ENCODE measurements at regions not wholly inside any gene's neighbourhood (a gene's known extent, or its start where the extent isn't known, plus 50 kb on each side); places are given as distances from the start of the nearest gene placed in this dataset.

GRCh38 chr1:244248426-244248825 lies 197.3 kb downstream of the ZBTB18 start:
- no peak overlapping the region for H2BK15ac ChIP-seq (ENCODE audit: low read depth, poor library complexity, severe bottlenecking)
- H2BK120ac ChIP-seq (ENCODE audit: low read depth, low read length): no peak overlapping the region
- H3K9me3 ChIP-seq (ENCODE audit: control insufficient read depth, low read length): no peaks in the 10 kb centered on the region
- no peak overlapping the region for H3K9ac ChIP-seq (ENCODE audit: low read length)
- no peak overlapping the region for H3K4me2 ChIP-seq (ENCODE audit: low read length, poor library complexity, severe bottlenecking)
- peaks cover 0 to 11% of the 10 kb centered on the region in 2 experiments for H3K27me3 ChIP-seq (ENCODE audit: control insufficient read depth in 1 of 2, insufficient read depth in 1 of 2, low read length in 2 of 2)
- no peak overlapping the region for H3K4me3 ChIP-seq (ENCODE audit: insufficient read depth in 1 of 2, low read depth in 1 of 2, low read length in 2 of 2)
- no peak overlapping the region for H2AK5ac ChIP-seq (ENCODE audit: low read length, severe bottlenecking)
- no peaks in the 10 kb centered on the region for H3K79me1 ChIP-seq (replicated peaks; ENCODE audit: low read length, poor library complexity, severe bottlenecking)
- no peak overlapping the region for H2BK12ac ChIP-seq (ENCODE audit: low read length in 2 of 2)
- no peak overlapping the region for H3K27ac ChIP-seq (ENCODE audit: low read length, poor library complexity, severe bottlenecking)
- H4K8ac ChIP-seq (ENCODE audit: low read length): no peak overlapping the region
- no peak overlapping the region for H3K23ac ChIP-seq (ENCODE audit: low read length in 2 of 2)
- H3K36me3 ChIP-seq (ENCODE audit: control insufficient read depth in 1 of 2, insufficient read depth in 2 of 2, low read depth in 1 of 2, low read length in 2 of 2): no peaks in the 10 kb centered on the region
- H3K14ac ChIP-seq (ENCODE audit: low read length in 2 of 2): no peak overlapping the region
- no peak overlapping the region for H2AFZ ChIP-seq (ENCODE audit: low read depth, low read length)
- H3K4ac ChIP-seq (ENCODE audit: low read depth in 1 of 2, low read length in 2 of 2): no peak overlapping the region
- no peak overlapping the region for H2BK5ac ChIP-seq (ENCODE audit: low read depth, low read length, poor library complexity, severe bottlenecking)
- WGBS: 97% methylated on average over 3 of the region's 3 CpGs
- peaks cover 2% of the 10 kb centered on the region for H3K4me1 ChIP-seq (ENCODE audit: control insufficient read depth, insufficient read depth, low read depth, low read length)
- H3K18ac ChIP-seq (ENCODE audit: low read depth in 1 of 2, low read length in 2 of 2): no peak overlapping the region
- H4K91ac ChIP-seq (ENCODE audit: low read length): no peak overlapping the region
- DNase-seq: no peak

- no peak overlapping the region for H2AK5ac ChIP-seq (ENCODE audit: low read length, severe bottlenecking)
- H3K23ac ChIP-seq (ENCODE audit: low read length in 2 of 2): no peak overlapping the region
- no peak overlapping the region for H4K8ac ChIP-seq (ENCODE audit: low read length)
- no peak for DNase-seq
- H3K27ac ChIP-seq (ENCODE audit: low read length, poor library complexity, severe bottlenecking): no peak overlapping the region
- H2BK120ac ChIP-seq (ENCODE audit: low read depth, low read length): no peak overlapping the region
- no peak overlapping the region for H3K14ac ChIP-seq (ENCODE audit: low read length in 2 of 2)
- no peak overlapping the region for H2BK5ac ChIP-seq (ENCODE audit: low read depth, low read length, poor library complexity, severe bottlenecking)
- H3K4me2 ChIP-seq (ENCODE audit: low read length, poor library complexity, severe bottlenecking): no peak overlapping the region
- H3K18ac ChIP-seq (ENCODE audit: low read depth in 1 of 2, low read length in 2 of 2): no peak overlapping the region
- no peak overlapping the region for H4K91ac ChIP-seq (ENCODE audit: low read length)
- peaks cover 5% of the 10 kb centered on the region for H3K9me3 ChIP-seq (ENCODE audit: control insufficient read depth, low read length)
- no peak overlapping the region for H3K4ac ChIP-seq (ENCODE audit: low read depth in 1 of 2, low read length in 2 of 2)
- H3K9ac ChIP-seq (ENCODE audit: low read length): no peak overlapping the region
- H2AFZ ChIP-seq (ENCODE audit: low read depth, low read length): no peak overlapping the region
- peaks cover 2% of the 10 kb centered on the region for H3K4me1 ChIP-seq (ENCODE audit: control insufficient read depth, insufficient read depth, low read depth, low read length)
- no peaks in the 10 kb centered on the region for H3K79me1 ChIP-seq (replicated peaks; ENCODE audit: low read length, poor library complexity, severe bottlenecking)
- H3K27me3 ChIP-seq (ENCODE audit: control insufficient read depth in 1 of 2, insufficient read depth in 1 of 2, low read length in 2 of 2): peaks cover 0 to 6% of the 10 kb centered on the region in 2 experiments
- no peak overlapping the region for H2BK12ac ChIP-seq (ENCODE audit: low read length in 2 of 2)
- no peak overlapping the region for H3K4me3 ChIP-seq (ENCODE audit: insufficient read depth in 1 of 2, low read depth in 1 of 2, low read length in 2 of 2)
- no peaks in the 10 kb centered on the region for H3K36me3 ChIP-seq (ENCODE audit: control insufficient read depth in 1 of 2, insufficient read depth in 2 of 2, low read depth in 1 of 2, low read length in 2 of 2)
- H2BK15ac ChIP-seq (ENCODE audit: low read depth, poor library complexity, severe bottlenecking): no peak overlapping the region
- 95% methylated on average over 2 of the region's 4 CpGs for WGBS
Observed at GRCh38 chr1:244252211-244252610, 199.5 kb downstream of the ADSS2 start.

DNA sequence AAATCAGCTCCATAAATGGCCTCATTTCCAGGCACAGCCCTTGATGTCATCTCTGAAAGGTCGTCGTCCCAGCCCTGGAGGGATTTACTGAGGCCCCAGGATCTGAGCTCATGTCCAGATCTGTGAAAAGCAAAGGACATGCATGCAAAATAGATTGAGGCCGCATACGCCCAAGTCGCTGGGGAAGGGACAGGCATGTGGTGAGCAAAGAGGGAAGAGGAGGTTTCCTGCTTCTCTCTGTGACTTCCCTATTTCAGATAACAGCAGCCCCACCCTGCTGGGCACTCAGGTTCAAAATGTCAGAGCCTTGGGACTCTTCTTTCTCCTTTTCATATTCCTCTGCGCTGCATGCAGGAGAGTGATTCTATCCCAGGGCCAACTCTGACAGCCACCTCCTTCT lies 197.2 kb downstream of the ADSS2 start:
- no peak overlapping the region for H3K14ac ChIP-seq (ENCODE audit: low read length in 2 of 2)
- H3K4me1 ChIP-seq (ENCODE audit: control insufficient read depth, insufficient read depth, low read depth, low read length): no peaks in the 10 kb centered on the region
- no peak overlapping the region for H3K9ac ChIP-seq (ENCODE audit: low read length)
- no peak overlapping the region for H2BK12ac ChIP-seq (ENCODE audit: low read length in 2 of 2)
- H3K23ac ChIP-seq (ENCODE audit: low read length in 2 of 2): no peak overlapping the region
- 87% methylated on average over 6 of the region's 6 CpGs for WGBS
- peaks cover 0 to 18% of the 10 kb centered on the region in 2 experiments for H3K27me3 ChIP-seq (ENCODE audit: control insufficient read depth in 1 of 2, insufficient read depth in 1 of 2, low read length in 2 of 2)
- no peak overlapping the region for H3K4me2 ChIP-seq (ENCODE audit: low read length, poor library complexity, severe bottlenecking)
- H3K79me1 ChIP-seq (replicated peaks; ENCODE audit: low read length, poor library complexity, severe bottlenecking): no peaks in the 10 kb centered on the region
- no peak overlapping the region for H2AK5ac ChIP-seq (ENCODE audit: low read length, severe bottlenecking)
- no peaks in the 10 kb centered on the region for H3K36me3 ChIP-seq (ENCODE audit: control insufficient read depth in 1 of 2, insufficient read depth in 2 of 2, low read depth in 1 of 2, low read length in 2 of 2)
- H3K4me3 ChIP-seq (ENCODE audit: insufficient read depth in 1 of 2, low read depth in 1 of 2, low read length in 2 of 2): no peak overlapping the region
- H3K18ac ChIP-seq (ENCODE audit: low read depth in 1 of 2, low read length in 2 of 2): no peak overlapping the region
- DNase-seq: no peak
- H2BK5ac ChIP-seq (ENCODE audit: low read depth, low read length, poor library complexity, severe bottlenecking): no peak overlapping the region
- H3K9me3 ChIP-seq (ENCODE audit: control insufficient read depth, low read length): peaks cover 8% of the 10 kb centered on the region
- H3K4ac ChIP-seq (ENCODE audit: low read depth in 1 of 2, low read length in 2 of 2): no peak overlapping the region
- no peak overlapping the region for H2BK120ac ChIP-seq (ENCODE audit: low read depth, low read length)
- no peak overlapping the region for H4K8ac ChIP-seq (ENCODE audit: low read length)
- no peak overlapping the region for H4K91ac ChIP-seq (ENCODE audit: low read length)
- H2BK15ac ChIP-seq (ENCODE audit: low read depth, poor library complexity, severe bottlenecking): no peak overlapping the region
- no peak overlapping the region for H2AFZ ChIP-seq (ENCODE audit: low read depth, low read length)
- no peak overlapping the region for H3K27ac ChIP-seq (ENCODE audit: low read length, poor library complexity, severe bottlenecking)

DNA sequence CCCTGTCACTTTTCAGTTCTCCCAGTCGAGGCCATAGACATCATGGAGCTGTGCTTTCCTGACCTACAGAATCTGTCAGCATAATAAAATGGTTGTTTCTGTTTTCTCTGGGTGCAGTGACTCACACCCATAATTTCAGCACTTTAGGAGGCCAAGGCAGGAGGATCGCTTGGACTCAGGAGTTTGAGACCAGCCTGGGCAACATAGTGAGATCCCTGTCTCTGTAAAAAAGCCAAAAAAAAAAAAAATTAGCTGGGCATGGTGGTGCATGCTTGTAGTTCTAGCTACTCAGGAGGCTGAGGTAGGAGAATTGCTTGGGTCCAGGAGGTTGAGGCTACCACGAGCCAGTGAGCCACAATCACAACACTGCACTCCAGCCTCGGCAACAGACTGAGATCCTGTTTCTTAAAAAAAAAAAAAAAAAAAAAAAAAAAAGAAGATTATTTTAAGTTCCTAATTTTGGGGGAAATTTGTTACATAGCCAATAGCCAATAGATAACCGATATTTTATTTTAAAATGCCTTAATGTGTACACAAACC lies 196.2 kb downstream of the ADSS2 start:
- H3K79me1 ChIP-seq (replicated peaks; ENCODE audit: low read length, poor library complexity, severe bottlenecking): no peaks in the 10 kb centered on the region
- no peaks in the 10 kb centered on the region for H3K4me1 ChIP-seq (ENCODE audit: control insufficient read depth, insufficient read depth, low read depth, low read length)
- H3K18ac ChIP-seq (ENCODE audit: low read depth in 1 of 2, low read length in 2 of 2): no peak overlapping the region
- no peak overlapping the region for H3K4me3 ChIP-seq (ENCODE audit: insufficient read depth in 1 of 2, low read depth in 1 of 2, low read length in 2 of 2)
- no peaks in the 10 kb centered on the region for H3K36me3 ChIP-seq (ENCODE audit: control insufficient read depth in 1 of 2, insufficient read depth in 2 of 2, low read depth in 1 of 2, low read length in 2 of 2)
- no peak overlapping the region for H2BK5ac ChIP-seq (ENCODE audit: low read depth, low read length, poor library complexity, severe bottlenecking)
- no peak overlapping the region for H4K91ac ChIP-seq (ENCODE audit: low read length)
- H2AK5ac ChIP-seq (ENCODE audit: low read length, severe bottlenecking): no peak overlapping the region
- H3K9me3 ChIP-seq (ENCODE audit: control insufficient read depth, low read length): peaks cover 8% of the 10 kb centered on the region
- no peak overlapping the region for H2BK120ac ChIP-seq (ENCODE audit: low read depth, low read length)
- no peak overlapping the region for H2BK12ac ChIP-seq (ENCODE audit: low read length in 2 of 2)
- no peak overlapping the region for H3K4ac ChIP-seq (ENCODE audit: low read depth in 1 of 2, low read length in 2 of 2)
- no peak overlapping the region for H3K23ac ChIP-seq (ENCODE audit: low read length in 2 of 2)
- DNase-seq: no peak
- WGBS: 91% methylated on average over 3 of the region's 5 CpGs
- H2AFZ ChIP-seq (ENCODE audit: low read depth, low read length): no peak overlapping the region
- no peak overlapping the region for H4K8ac ChIP-seq (ENCODE audit: low read length)
- no peak overlapping the region for H3K9ac ChIP-seq (ENCODE audit: low read length)
- peaks cover 0 to 19% of the 10 kb centered on the region in 2 experiments for H3K27me3 ChIP-seq (ENCODE audit: control insufficient read depth in 1 of 2, insufficient read depth in 1 of 2, low read length in 2 of 2)
- H3K4me2 ChIP-seq (ENCODE audit: low read length, poor library complexity, severe bottlenecking): no peak overlapping the region
- no peak overlapping the region for H2BK15ac ChIP-seq (ENCODE audit: low read depth, poor library complexity, severe bottlenecking)
- H3K27ac ChIP-seq (ENCODE audit: low read length, poor library complexity, severe bottlenecking): no peak overlapping the region
- no peak overlapping the region for H3K14ac ChIP-seq (ENCODE audit: low read length in 2 of 2)

Measured in mesenchymal stem cell (in vitro differentiated cells and primary cell).